HCT116 (cell line): ENCODE measurements at regions not wholly inside any gene's neighbourhood (a gene's known extent, or its start where the extent isn't known, plus 50 kb on each side); places are given as distances from the start of the nearest gene placed in this dataset.

Experiments
- ATAC-seq: fragments of 200-7000 bp; cut with Tn5 transposase; 2 replicates; pipeline ENCODE4 v1.9.1; 2020; ENCODE audit warnings: mild to moderate bottlenecking, moderate library complexity
- BruUV-seq: library from RNA; stranded (reverse); fragments of 400-500 nt; replicated peaks from 2 replicates; lab custom pipeline; 2021; lab: Mats Ljungman, UMichigan
- CTCF ChIA-PET: fragments of 300-600 bp; sonication (Branson Sonifier 250); formaldehyde crosslinking; loops from one replicate; lab custom pipeline; 2021; ENCODE audit warnings: antibody characterized with exemption; lab: Charles Lee
- POLR2A ChIA-PET: fragments of 300-600, 350-600 bp; sonication (Branson Sonifier 250); formaldehyde crosslinking; loops from one replicate; lab custom pipeline; 2021; ENCODE audit warnings: antibody characterized with exemption; lab: Charles Lee
- RAD21 ChIA-PET, 2 experiments: fragments of 300-600 bp; sonication (Branson Sonifier 250); formaldehyde crosslinking; loops; one replicate each; lab custom pipeline; 2023; ENCODE audit warnings: low total read pairs in 2 of 2; ENCODE audit not compliant: uncharacterized antibody in 2 of 2, unreplicated experiment in 2 of 2, low non-redundant PET in 1 of 2; lab: Charles Lee
- DNase-seq: peaks from one replicate; pipeline ENCODE4 v3.0.0-alpha.2; 2010; ENCODE audit warnings: low read depth, low spot score
- H2AFZ ChIP-seq: fragments of 200-600 bp; shearing (Covaris generic), sonication (generic); 2 replicates; pipeline ENCODE4 v1.6.1; 2017; ENCODE audit warnings: low read depth, mixed run types, mixed read lengths, antibody characterized with exemption, low read length; ENCODE audit not compliant: poor library complexity, severe bottlenecking
- H3K27ac ChIP-seq: 2 replicates; pipeline ENCODE4 v1.5.1; 2012; ENCODE audit warnings: low read depth, low read length
- H3K27me3 ChIP-seq: fragments of 200-600 bp; sonication (generic); 2 replicates; pipeline ENCODE4 v1.6.1; 2016; ENCODE audit warnings: mixed run types, low read length, mixed read lengths; ENCODE audit not compliant: insufficient read depth
- H3K36me3 ChIP-seq, 2 experiments: fragments of 200-500 bp in 1 of 2; fragments of 200-600 bp in 1 of 2; sonication (Bioruptor generic) in 1 of 2; sonication (generic) in 1 of 2; 2 replicates each; pipeline versions ENCODE4 v1.5.1 to v1.6.1; 2014 to 2016; ENCODE audit warnings: low read length in 2 of 2, inconsistent platforms in 1 of 2, mixed read lengths in 1 of 2, mixed run types in 1 of 2; ENCODE audit not compliant: insufficient read depth in 2 of 2, control insufficient read depth in 1 of 2
- H3K4me1 ChIP-seq, 2 experiments: fragments of 200-600 bp in 1 of 2; sonication (generic) in 1 of 2; 2 replicates each; pipeline versions ENCODE4 v1.5.1 to v1.6.1; 2012 to 2017; ENCODE audit warnings: low read length in 2 of 2, inconsistent platforms in 1 of 2, mild to moderate bottlenecking in 1 of 2, mixed read lengths in 1 of 2, mixed run types in 1 of 2, moderate library complexity in 1 of 2; ENCODE audit not compliant: insufficient read depth in 2 of 2, control insufficient read depth in 1 of 2
- H3K4me2 ChIP-seq: fragments of 200-600 bp; sonication (generic); 2 replicates; pipeline ENCODE4 v1.6.1; 2017; ENCODE audit warnings: mixed run types, low read length, mixed read lengths
- H3K4me3 ChIP-seq, 2 experiments: fragments of 200-600 bp in 1 of 2; sonication (generic) in 1 of 2; replicated peaks in 1 of 2; 2 replicates each; pipeline ENCODE4 v1.5.1; 2011 to 2016; ENCODE audit warnings: low read length in 2 of 2, control low read depth in 1 of 2, low read depth in 1 of 2, mild to moderate bottlenecking in 1 of 2, mixed read lengths in 1 of 2, mixed run types in 1 of 2
- H3K79me2 ChIP-seq: fragments of 200-600 bp; sonication (generic); 2 replicates; pipeline ENCODE4 v1.6.1; 2017; ENCODE audit warnings: mild to moderate bottlenecking, mixed run types, low read length, moderate library complexity, mixed read lengths; ENCODE audit not compliant: insufficient read depth
- H3K9ac ChIP-seq: fragments of 200-600 bp; sonication (generic); 2 replicates; pipeline ENCODE4 v1.6.1; 2016; ENCODE audit warnings: low read length, mixed read lengths
- H3K9me2 ChIP-seq: fragments of 200-600 bp; sonication (generic), shearing (Covaris generic); 2 replicates; pipeline ENCODE4 v1.6.1; 2017; ENCODE audit warnings: mixed run types, mild to moderate bottlenecking, moderate library complexity; ENCODE audit not compliant: insufficient read depth
- H3K9me3 ChIP-seq, 2 experiments: fragments of 200-500 bp in 1 of 2; fragments of 200-600 bp in 1 of 2; sonication (Bioruptor generic) in 1 of 2; sonication (generic) in 1 of 2; 2 replicates each; pipeline ENCODE4 v1.6.1; 2014 to 2017; ENCODE audit warnings: low read length in 2 of 2, mixed read lengths in 2 of 2, inconsistent platforms in 1 of 2, low read depth in 1 of 2, mild to moderate bottlenecking in 1 of 2, mixed run types in 1 of 2, moderate library complexity in 1 of 2; ENCODE audit not compliant: control insufficient read depth in 1 of 2, insufficient read depth in 1 of 2
- H4K20me1 ChIP-seq: fragments of 200-600 bp; sonication (generic), shearing (Covaris generic); 2 replicates; pipeline ENCODE4 v1.6.1; 2017; ENCODE audit warnings: mixed run types, mild to moderate bottlenecking, moderate library complexity; ENCODE audit not compliant: insufficient read depth
- ATF3 ChIP-seq: IDR thresholded peaks from 2 replicates; pipeline ENCODE4 v1.6.1; 2012
- CBX3 ChIP-seq: IDR thresholded peaks from 2 replicates; pipeline ENCODE4 v1.6.1; 2012; ENCODE audit warnings: low read depth
- CEBPB ChIP-seq: IDR thresholded peaks from 2 replicates; pipeline ENCODE4 v1.6.1; 2012; ENCODE audit warnings: low read depth
- CTCF ChIP-seq, 3 experiments: fragments of 200-600 bp in 1 of 3; sonication (generic) in 1 of 3; IDR thresholded peaks in 2 of 3; conservative IDR thresholded peaks in 1 of 3; 2 replicates each; pipeline ENCODE4 v1.5.1; 2012 to 2017; ENCODE audit warnings: low read depth in 2 of 3, low read length in 2 of 3, antibody characterized with exemption in 1 of 3, borderline replicate concordance in 1 of 3, control low read depth in 1 of 3, mild to moderate bottlenecking in 1 of 3, mixed read lengths in 1 of 3, mixed run types in 1 of 3, moderate library complexity in 1 of 3; ENCODE audit not compliant: insufficient read depth in 1 of 3
- EGR1 ChIP-seq: IDR thresholded peaks from 2 replicates; pipeline ENCODE4 v1.6.1; 2012; ENCODE audit warnings: low read depth
- ELF1 ChIP-seq: IDR thresholded peaks from 2 replicates; pipeline ENCODE4 v1.6.1; 2012; ENCODE audit warnings: low read depth, borderline replicate concordance
- FOSL1 ChIP-seq: IDR thresholded peaks from 2 replicates; pipeline ENCODE4 v1.6.1; 2012; ENCODE audit warnings: low read depth
- JUND ChIP-seq: IDR thresholded peaks from 2 replicates; pipeline ENCODE4 v1.6.1; 2012
- MAX ChIP-seq: IDR thresholded peaks from 2 replicates; pipeline ENCODE4 v1.6.1; 2012
- POLR2A ChIP-seq: IDR thresholded peaks from 2 replicates; pipeline ENCODE4 v1.7.0; 2011; ENCODE audit warnings: borderline replicate concordance; ENCODE audit not compliant: insufficient read depth, insufficient read length; ENCODE audit errors: extremely low read depth
- RAD21 ChIP-seq: IDR thresholded peaks from 2 replicates; pipeline ENCODE4 v1.6.1; 2012; ENCODE audit warnings: low read depth, mild to moderate bottlenecking
- SP1 ChIP-seq: IDR thresholded peaks from 2 replicates; pipeline ENCODE4 v1.6.1; 2012; ENCODE audit warnings: low read depth
- SRF ChIP-seq: IDR thresholded peaks from 2 replicates; pipeline ENCODE4 v1.6.1; 2012; ENCODE audit warnings: low read depth
- TCF7L2 ChIP-seq: IDR thresholded peaks from 2 replicates; pipeline ENCODE4 v1.7.0; 2011; ENCODE audit warnings: borderline replicate concordance, inconsistent platforms; ENCODE audit not compliant: insufficient read depth, insufficient read length; ENCODE audit errors: extremely low read depth
- YY1 ChIP-seq: IDR thresholded peaks from 2 replicates; pipeline ENCODE4 v1.6.1; 2011; ENCODE audit warnings: low read length, low read depth, moderate library complexity, mild to moderate bottlenecking; ENCODE audit not compliant: insufficient replicate concordance; ENCODE audit errors: extremely low read depth
- ZBTB33 ChIP-seq: IDR thresholded peaks from 2 replicates; pipeline ENCODE4 v1.6.1; 2011; ENCODE audit warnings: mild to moderate bottlenecking, low read length, moderate library complexity; ENCODE audit not compliant: insufficient replicate concordance; ENCODE audit errors: extremely low read depth
- ZNF274 ChIP-seq: fragments of 200-500 bp; sonication (Bioruptor generic); IDR thresholded peaks from 2 replicates; pipeline ENCODE4 v1.6.1; 2014; ENCODE audit warnings: mild to moderate bottlenecking, low read depth, low read length, inconsistent platforms
- intact Hi-C: fragments of 100-400 bp; cut with micrococcal nuclease; formaldehyde crosslinking; loops from 2 replicates; pipeline ENCODE4 v1.10.0; 2022

- POLR2A ChIA-PET = no interaction called here
- no peaks in the 10 kb centered on the region for H3K9me3 ChIP-seq
These were observed 443.4 kb upstream of the ST8SIA4 start for GRCh38 chr5:101346447-101346846.

More at GRCh38 chr5:101346447-101346846, 443.4 kb upstream of the ST8SIA4 start:
- CTCF ChIA-PET = no interaction called here
- no peak for TF ChIP-seq CTCF (IDR thresholded peaks at IDR 0.05 in 2 of 3, conservative IDR thresholded peaks at IDR 0.05 in 1 of 3; ENCODE audit: borderline replicate concordance in 1 of 3, insufficient read depth in 1 of 3, low read depth in 2 of 3, low read length in 2 of 3)
- TF ChIP-seq SRF = no peak
- TF ChIP-seq MAX = no peak
- no peak for TF ChIP-seq EGR1
- TF ChIP-seq YY1 = no peak
- TF ChIP-seq CBX3 = no peak
- TF ChIP-seq POLR2A = no peak
- TF ChIP-seq FOSL1 = no peak
- TF ChIP-seq SP1 = no peak
- no peak for TF ChIP-seq ATF3
- TF ChIP-seq ELF1 = no peak
- TF ChIP-seq JUND = no peak
- TF ChIP-seq TCF7L2 = no peak
- TF ChIP-seq CEBPB = no peak
- TF ChIP-seq RAD21 = no peak
- no peak for TF ChIP-seq ZNF274
- no peak for TF ChIP-seq ZBTB33
- RAD21 ChIA-PET = no interaction called here
- no peaks in the 10 kb centered on the region for H3K36me3 ChIP-seq
- H3K9me2 ChIP-seq = no peaks in the 10 kb centered on the region
- H3K79me2 ChIP-seq = no peaks in the 10 kb centered on the region
- DNase-seq (no peak), ATAC-seq (no peak)
- H3K9ac ChIP-seq = no peak overlapping the region
- H3K4me1 ChIP-seq = no peaks in the 10 kb centered on the region
- H4K20me1 ChIP-seq = no peaks in the 10 kb centered on the region
- no peaks in the 10 kb centered on the region for H3K27me3 ChIP-seq
- BruUV-seq = no TSS peak
- intact Hi-C loops = no loop called here
- no peak overlapping the region for H3K4me2 ChIP-seq
- no peak overlapping the region for H3K27ac ChIP-seq
- H3K4me3 ChIP-seq = no peak overlapping the region
- no peak overlapping the region for H2AFZ ChIP-seq
